Neural cell (in vitro differentiated cells): ENCODE measurements at regions not wholly inside any gene's neighbourhood (a gene's known extent, or its start where the extent isn't known, plus 50 kb on each side); places are given as distances from the start of the nearest gene placed in this dataset.

ENCODE experiments used
- H2AFZ ChIP-seq: fragments of 200-600, 300-800 bp; sonication (generic), shearing (Covaris generic); 2 replicates; pipeline ENCODE4 v1.6.0; 2014; ENCODE audit warnings: low read depth, mild to moderate bottlenecking, antibody characterized with exemption, low read length, moderate library complexity
- H3F3A ChIP-seq: fragments of 200-600 bp; shearing (Covaris generic); 2 replicates; pipeline ENCODE4 v1.6.1; 2016; ENCODE audit warnings: mild to moderate bottlenecking, moderate library complexity, mixed read lengths, antibody characterized with exemption, low read length; ENCODE audit not compliant: insufficient read depth, poor library complexity, severe bottlenecking
- H3K27ac ChIP-seq: fragments of 200-600, 300-800 bp; sonication (generic), shearing (Covaris generic); 2 replicates; pipeline ENCODE4 v1.5.1; 2014; ENCODE audit warnings: mild to moderate bottlenecking, low read length, moderate library complexity
- H3K27me3 ChIP-seq: fragments of 300-800, 200-600 bp; sonication (generic), shearing (Covaris generic); 2 replicates; pipeline ENCODE4 v1.6.0; 2014; ENCODE audit warnings: mild to moderate bottlenecking, low read depth, low read length, moderate library complexity; ENCODE audit not compliant: insufficient read depth
- H3K36me3 ChIP-seq: fragments of 300-800, 200-600 bp; sonication (generic), shearing (Covaris generic); 2 replicates; pipeline ENCODE4 v1.5.1; 2014; ENCODE audit warnings: mild to moderate bottlenecking, antibody characterized with exemption, low read length, moderate library complexity; ENCODE audit not compliant: insufficient read depth
- H3K4me2 ChIP-seq: fragments of 300-800, 200-600 bp; sonication (generic), shearing (Covaris generic); 2 replicates; pipeline ENCODE4 v1.6.0; 2014; ENCODE audit warnings: mild to moderate bottlenecking, low read length
- H3K4me3 ChIP-seq: fragments of 300-800, 200-600 bp; sonication (generic), shearing (Covaris generic); 2 replicates; pipeline ENCODE4 v1.5.1; 2014; ENCODE audit warnings: mild to moderate bottlenecking, low read length, moderate library complexity
- H3K79me2 ChIP-seq: fragments of 200-600 bp; shearing (Covaris generic); replicated peaks from 2 replicates; pipeline ENCODE4 v1.6.0; 2014; ENCODE audit warnings: mild to moderate bottlenecking, low read length, moderate library complexity; ENCODE audit not compliant: insufficient read depth
- H3K9ac ChIP-seq: fragments of 300-800, 200-600 bp; sonication (generic), shearing (Covaris generic); 2 replicates; pipeline ENCODE4 v1.6.1; 2016; ENCODE audit warnings: mild to moderate bottlenecking, low read length, mixed read lengths
- H3K9me2 ChIP-seq: fragments of 200-600 bp; shearing (Covaris generic); 2 replicates; pipeline ENCODE4 v1.6.1; 2016; ENCODE audit warnings: mild to moderate bottlenecking, low read length, mixed read lengths; ENCODE audit not compliant: insufficient read depth
- H3K9me3 ChIP-seq: fragments of 200-600, 300-800 bp; sonication (generic), shearing (Covaris generic); 2 replicates; pipeline ENCODE4 v1.6.1; 2016; ENCODE audit warnings: mild to moderate bottlenecking, mixed run types, low read length, moderate library complexity, mixed read lengths
- H4K20me1 ChIP-seq: fragments of 200-600 bp; shearing (Covaris generic); 2 replicates; pipeline ENCODE4 v1.6.1; 2016; ENCODE audit warnings: mild to moderate bottlenecking, mixed run types; ENCODE audit not compliant: insufficient read depth
- EP300 ChIP-seq: fragments of 450-650 bp; conservative IDR thresholded peaks from 2 replicates; pipeline ENCODE4 v1.6.1; 2014; ENCODE audit warnings: antibody characterized with exemption, mild to moderate bottlenecking, moderate library complexity; ENCODE audit not compliant: poor library complexity, severe bottlenecking
- EZH2 ChIP-seq: fragments of 200-600, 300-800 bp; shearing (Covaris generic), sonication (generic); IDR thresholded peaks from 2 replicates; pipeline ENCODE4 v1.6.1; 2014; ENCODE audit warnings: antibody characterized with exemption, low read length, borderline replicate concordance, mild to moderate bottlenecking; ENCODE audit not compliant: insufficient read depth, poor library complexity, severe bottlenecking
- MXI1 ChIP-seq: fragments of 450-650 bp; conservative IDR thresholded peaks from 2 replicates; pipeline ENCODE4 v1.6.1; 2014; ENCODE audit warnings: antibody characterized with exemption, mild to moderate bottlenecking; ENCODE audit not compliant: poor library complexity, severe bottlenecking
- POLR2AphosphoS5 ChIP-seq: IDR thresholded peaks from 2 replicates; pipeline ENCODE4 v1.6.1; 2012
- RAD21 ChIP-seq: fragments of 450-650 bp; conservative IDR thresholded peaks from 2 replicates; pipeline ENCODE4 v1.6.1; 2014; ENCODE audit warnings: antibody characterized with exemption, mild to moderate bottlenecking, moderate library complexity
- SMC3 ChIP-seq: fragments of 450-650 bp; conservative IDR thresholded peaks from 2 replicates; pipeline ENCODE4 v1.6.1; 2014; ENCODE audit warnings: antibody characterized with exemption, mild to moderate bottlenecking, moderate library complexity; ENCODE audit not compliant: poor library complexity
- TAF1 ChIP-seq: IDR thresholded peaks from 2 replicates; pipeline ENCODE4 v1.6.1; 2012; ENCODE audit warnings: low read depth
- TF ChIP-seq, protein P1 (sequence below): fragments of 450-650 bp; IDR thresholded peaks from 2 replicates; pipeline ENCODE4 v1.5.1; 2014; ENCODE audit warnings: antibody characterized with exemption, mild to moderate bottlenecking, moderate library complexity; ENCODE audit not compliant: poor library complexity, severe bottlenecking
- TF ChIP-seq, protein P2 (sequence below): IDR thresholded peaks from 2 replicates; pipeline ENCODE4 v1.6.1; 2012; ENCODE audit warnings: borderline replicate concordance

DNA sequence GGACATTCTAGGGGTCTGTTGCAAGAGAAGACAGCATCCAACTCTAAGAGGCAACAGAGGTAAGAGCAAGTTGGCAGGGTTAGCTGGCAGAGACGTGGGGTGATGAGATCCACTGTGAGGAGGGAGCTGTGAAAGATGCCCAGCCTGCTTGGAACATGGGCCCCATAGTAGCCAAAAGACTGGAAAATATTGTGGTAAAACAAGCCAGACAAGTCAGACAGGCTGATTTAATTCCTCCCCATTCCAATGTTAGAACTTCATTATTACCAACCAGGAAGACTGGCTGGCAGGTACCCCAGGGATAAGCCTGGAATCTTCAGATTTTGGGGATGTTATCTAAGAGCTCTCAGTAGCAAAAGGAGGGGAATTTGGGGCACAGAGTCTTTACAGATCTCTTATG is 181.3 kb downstream of the SEC61B start:
- no peak overlapping the region for H3K27ac ChIP-seq
- H3K4me2 ChIP-seq = no peak overlapping the region
- H3K36me3 ChIP-seq = no peaks in the 10 kb centered on the region
- H3K4me3 ChIP-seq = no peak overlapping the region
- no peaks in the 10 kb centered on the region for H3K9me3 ChIP-seq
- H3K9me2 ChIP-seq = no peaks in the 10 kb centered on the region
- H4K20me1 ChIP-seq = no peaks in the 10 kb centered on the region
- H3F3A ChIP-seq = no peaks in the 10 kb centered on the region
- TF ChIP-seq POLR2AphosphoS5 (no peak), TAF1 (no peak), EP300 (no peak), RAD21 (no peak), MXI1 (no peak), SMC3 (no peak), EZH2 (no peak)
- TF ChIP-seq, protein P1, sequence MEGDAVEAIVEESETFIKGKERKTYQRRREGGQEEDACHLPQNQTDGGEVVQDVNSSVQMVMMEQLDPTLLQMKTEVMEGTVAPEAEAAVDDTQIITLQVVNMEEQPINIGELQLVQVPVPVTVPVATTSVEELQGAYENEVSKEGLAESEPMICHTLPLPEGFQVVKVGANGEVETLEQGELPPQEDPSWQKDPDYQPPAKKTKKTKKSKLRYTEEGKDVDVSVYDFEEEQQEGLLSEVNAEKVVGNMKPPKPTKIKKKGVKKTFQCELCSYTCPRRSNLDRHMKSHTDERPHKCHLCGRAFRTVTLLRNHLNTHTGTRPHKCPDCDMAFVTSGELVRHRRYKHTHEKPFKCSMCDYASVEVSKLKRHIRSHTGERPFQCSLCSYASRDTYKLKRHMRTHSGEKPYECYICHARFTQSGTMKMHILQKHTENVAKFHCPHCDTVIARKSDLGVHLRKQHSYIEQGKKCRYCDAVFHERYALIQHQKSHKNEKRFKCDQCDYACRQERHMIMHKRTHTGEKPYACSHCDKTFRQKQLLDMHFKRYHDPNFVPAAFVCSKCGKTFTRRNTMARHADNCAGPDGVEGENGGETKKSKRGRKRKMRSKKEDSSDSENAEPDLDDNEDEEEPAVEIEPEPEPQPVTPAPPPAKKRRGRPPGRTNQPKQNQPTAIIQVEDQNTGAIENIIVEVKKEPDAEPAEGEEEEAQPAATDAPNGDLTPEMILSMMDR = no peak
- TF ChIP-seq, protein P2, sequence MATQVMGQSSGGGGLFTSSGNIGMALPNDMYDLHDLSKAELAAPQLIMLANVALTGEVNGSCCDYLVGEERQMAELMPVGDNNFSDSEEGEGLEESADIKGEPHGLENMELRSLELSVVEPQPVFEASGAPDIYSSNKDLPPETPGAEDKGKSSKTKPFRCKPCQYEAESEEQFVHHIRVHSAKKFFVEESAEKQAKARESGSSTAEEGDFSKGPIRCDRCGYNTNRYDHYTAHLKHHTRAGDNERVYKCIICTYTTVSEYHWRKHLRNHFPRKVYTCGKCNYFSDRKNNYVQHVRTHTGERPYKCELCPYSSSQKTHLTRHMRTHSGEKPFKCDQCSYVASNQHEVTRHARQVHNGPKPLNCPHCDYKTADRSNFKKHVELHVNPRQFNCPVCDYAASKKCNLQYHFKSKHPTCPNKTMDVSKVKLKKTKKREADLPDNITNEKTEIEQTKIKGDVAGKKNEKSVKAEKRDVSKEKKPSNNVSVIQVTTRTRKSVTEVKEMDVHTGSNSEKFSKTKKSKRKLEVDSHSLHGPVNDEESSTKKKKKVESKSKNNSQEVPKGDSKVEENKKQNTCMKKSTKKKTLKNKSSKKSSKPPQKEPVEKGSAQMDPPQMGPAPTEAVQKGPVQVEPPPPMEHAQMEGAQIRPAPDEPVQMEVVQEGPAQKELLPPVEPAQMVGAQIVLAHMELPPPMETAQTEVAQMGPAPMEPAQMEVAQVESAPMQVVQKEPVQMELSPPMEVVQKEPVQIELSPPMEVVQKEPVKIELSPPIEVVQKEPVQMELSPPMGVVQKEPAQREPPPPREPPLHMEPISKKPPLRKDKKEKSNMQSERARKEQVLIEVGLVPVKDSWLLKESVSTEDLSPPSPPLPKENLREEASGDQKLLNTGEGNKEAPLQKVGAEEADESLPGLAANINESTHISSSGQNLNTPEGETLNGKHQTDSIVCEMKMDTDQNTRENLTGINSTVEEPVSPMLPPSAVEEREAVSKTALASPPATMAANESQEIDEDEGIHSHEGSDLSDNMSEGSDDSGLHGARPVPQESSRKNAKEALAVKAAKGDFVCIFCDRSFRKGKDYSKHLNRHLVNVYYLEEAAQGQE = no peak
- no peak overlapping the region for H3K9ac ChIP-seq
- no peaks in the 10 kb centered on the region for H3K79me2 ChIP-seq
- no peak overlapping the region for H2AFZ ChIP-seq
- no peaks in the 10 kb centered on the region for H3K27me3 ChIP-seq

DNA sequence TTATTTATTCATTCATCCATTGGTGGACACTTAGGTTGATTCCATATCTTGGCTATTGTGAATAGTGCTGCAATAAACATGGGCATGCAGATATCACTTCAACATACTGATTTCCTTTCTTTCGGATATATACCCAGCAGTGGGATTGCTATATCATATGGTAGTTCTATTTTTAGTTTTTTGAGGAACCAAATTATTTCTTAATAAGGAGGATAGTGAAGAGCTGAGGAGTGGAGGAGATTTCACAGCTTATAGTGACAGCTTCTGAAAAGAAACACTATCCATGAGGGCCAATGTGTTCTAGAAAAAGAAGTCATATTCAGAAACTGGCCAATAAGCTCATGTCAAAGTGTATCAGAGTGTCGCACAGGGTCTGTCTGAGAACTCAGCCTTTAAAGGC is 183.3 kb downstream of the SEC61B start:
- H3K36me3 ChIP-seq = no peaks in the 10 kb centered on the region
- no peaks in the 10 kb centered on the region for H3F3A ChIP-seq
- H3K9ac ChIP-seq = no peak overlapping the region
- H3K4me2 ChIP-seq = no peak overlapping the region
- H2AFZ ChIP-seq = no peak overlapping the region
- no peaks in the 10 kb centered on the region for H3K9me2 ChIP-seq
- TF ChIP-seq TAF1 (no peak), EZH2 (no peak), RAD21 (no peak), MXI1 (no peak), EP300 (no peak), POLR2AphosphoS5 (no peak), SMC3 (no peak)
- TF ChIP-seq, protein P1 = no peak
- TF ChIP-seq, protein P2 = no peak
- no peaks in the 10 kb centered on the region for H3K27me3 ChIP-seq
- no peaks in the 10 kb centered on the region for H3K9me3 ChIP-seq
- H3K27ac ChIP-seq = no peak overlapping the region
- no peaks in the 10 kb centered on the region for H3K79me2 ChIP-seq
- H4K20me1 ChIP-seq = no peaks in the 10 kb centered on the region
- H3K4me3 ChIP-seq = no peak overlapping the region
